Sigmoid colon (tissue), 6 donors: ENCODE measurements at regions not wholly inside any gene's neighbourhood (a gene's known extent, or its start where the extent isn't known, plus 50 kb on each side); places are given as distances from the start of the nearest gene placed in this dataset.
"Not testable (repeated sequence)": the region's sequence is repeated elsewhere in the genome, so short reads cannot be mapped to it uniquely, and the experiment has no call there.

Source experiments
- DNase-seq: peaks from one replicate; pipeline ENCODE4 v3.0.0-alpha.2; 2019
- H3K27ac ChIP-seq, 4 donors: fragments of 200-600 bp; sonication (generic); one replicate each; pipeline ENCODE4 v1.5.1; 2016 to 2019; ENCODE audit warnings: mild to moderate bottlenecking in 1 of 4
- H3K27me3 ChIP-seq, 3 donors: fragments of 200-600 bp; sonication (generic); one replicate each; pipeline ENCODE4 v1.5.1; 2019; ENCODE audit warnings: mild to moderate bottlenecking in 1 of 3
- H3K36me3 ChIP-seq, 4 donors: fragments of 200-600 bp; sonication (generic); one replicate each; pipeline ENCODE4 v1.5.1; 2016 to 2019
- H3K4me1 ChIP-seq, 4 donors: fragments of 200-600 bp; sonication (generic); one replicate each; pipeline ENCODE4 v1.5.1; 2017 to 2019
- H3K4me3 ChIP-seq, 4 donors: fragments of 200-600 bp; sonication (generic); one replicate each; pipeline ENCODE4 v1.5.1; 2017 to 2019; ENCODE audit warnings: mild to moderate bottlenecking in 2 of 4, moderate library complexity in 1 of 4
- H3K9me3 ChIP-seq, 4 donors: fragments of 200-600 bp in 3 of 4; sonication (generic) in 3 of 4; one replicate each; pipeline versions ENCODE4 v1.5.1 to v1.6.1; 2013 to 2019
- CTCF ChIP-seq, 4 experiments: fragments of 450-650 bp in 3 of 4; fragments of 200-600 bp in 1 of 4; IDR thresholded peaks; one replicate each; pipeline ENCODE4 v1.5.1; 2016 to 2019; ENCODE audit warnings: antibody characterized with exemption in 4 of 4, mild to moderate bottlenecking in 3 of 4, moderate library complexity in 2 of 4
- EP300 ChIP-seq, 4 donors: sonication (generic); formaldehyde crosslinking; IDR thresholded peaks; one replicate each; pipeline ENCODE4 v1.6.1; 2017; ENCODE audit warnings: antibody characterized with exemption in 4 of 4
- POLR2A ChIP-seq, 2 donors: fragments of 450-650 bp; IDR thresholded peaks; one replicate each; pipeline ENCODE4 v1.6.1; 2016; ENCODE audit warnings: antibody characterized with exemption in 2 of 2, mild to moderate bottlenecking in 2 of 2, moderate library complexity in 2 of 2
- POLR2AphosphoS5 ChIP-seq, 4 donors: sonication (generic); formaldehyde crosslinking; IDR thresholded peaks; one replicate each; pipeline ENCODE4 v1.6.1; 2017; ENCODE audit warnings: antibody characterized with exemption in 4 of 4
- WGBS, 2 donors: extraction: QIAGEN DNeasy Blood & Tissue Kit; methylation state at CpG; one replicate each; pipeline ENCODE4 v1.1.7; 2013; 5-methylcytosine and 5-hydroxymethylcytosine counted together
- intact Hi-C: fragments of 100-400 bp; cut with DNase I; formaldehyde crosslinking; loops from one replicate; pipeline ENCODE4 v1.15.1; 2023
- donor health status: healthy with polysubstance abuse.
- donor health status: healthy.

GRCh38 chr9:33737811-33738606 is 57.4 kb upstream of the PRSS3 start:
- no peaks in the 10 kb centered on the region for H3K9me3 ChIP-seq
- no peaks in the 10 kb centered on the region for H3K4me1 ChIP-seq
- H3K36me3 ChIP-seq, result no peaks in the 10 kb centered on the region
- WGBS, 2 donors, result 14 to 25% methylated on average over 5 of the region's 5 CpGs
- TF ChIP-seq EP300 (IDR thresholded peaks at IDR 0.05) (no peak), POLR2A (IDR thresholded peaks at IDR 0.05) (no peak), CTCF (IDR thresholded peaks at IDR 0.05) (peak in 2 of 4 experiments; percentile 20 to 22)
- no peak overlapping the region for H3K4me3 ChIP-seq
- no peak for DNase-seq
- no peaks in the 10 kb centered on the region for H3K27me3 ChIP-seq
- intact Hi-C loops, result no loop called here
- H3K27ac ChIP-seq, result no peak overlapping the region

GRCh38 chr9:33739398-33739797 is 56.0 kb upstream of the PRSS3 start:
- no peak overlapping the region for H3K27ac ChIP-seq
- no peaks in the 10 kb centered on the region for H3K36me3 ChIP-seq
- H3K4me3 ChIP-seq, result no peak overlapping the region
- DNase-seq, result no peak
- no peak for TF ChIP-seq CTCF (IDR thresholded peaks at IDR 0.05)
- no peak for TF ChIP-seq POLR2AphosphoS5 (IDR thresholded peaks at IDR 0.05)
- TF ChIP-seq POLR2A (IDR thresholded peaks at IDR 0.05), result no peak
- no peak for TF ChIP-seq EP300 (IDR thresholded peaks at IDR 0.05)
- H3K27me3 ChIP-seq, result no peaks in the 10 kb centered on the region
- H3K4me1 ChIP-seq, result no peaks in the 10 kb centered on the region
- no peaks in the 10 kb centered on the region for H3K9me3 ChIP-seq
- intact Hi-C loops, result no loop called here

- intact Hi-C loops, result no loop called here
- WGBS, 2 donors, result 93 to 98% methylated on average over 1 of the region's 1 CpG
- Histone ChIP-seq H3K9me3 (no peaks in the 10 kb centered on the region), H3K27me3 (no peaks in the 10 kb centered on the region), H3K4me3 (no peak overlapping the region), H3K4me1 (no peaks in the 10 kb centered on the region), H3K27ac (no peak overlapping the region), H3K36me3 (no peaks in the 10 kb centered on the region)
- TF ChIP-seq EP300 (IDR thresholded peaks at IDR 0.05) (no peak), CTCF (IDR thresholded peaks at IDR 0.05) (no peak), POLR2A (IDR thresholded peaks at IDR 0.05) (no peak), POLR2AphosphoS5 (IDR thresholded peaks at IDR 0.05) (no peak)
- DNase-seq, result no peak
Measured at GRCh38 chr9:33740075-33740474, 55.3 kb upstream of the PRSS3 start.

GRCh38 chr9:33740958-33741357 is 54.4 kb upstream of the PRSS3 start:
- H3K27ac ChIP-seq, H3K4me1 ChIP-seq, H3K36me3 ChIP-seq, intact Hi-C loops, DNase-seq, H3K27me3 ChIP-seq, H3K4me3 ChIP-seq, H3K9me3 ChIP-seq: not testable (repeated sequence)
- 45 to 71% methylated on average over 1 of the region's 1 CpG for WGBS, 2 donors

- 38 to 69% methylated on average over 3 of the region's 3 CpGs for WGBS, 2 donors
- H3K27me3 ChIP-seq, result no peaks in the 10 kb centered on the region
- no peaks in the 10 kb centered on the region for H3K9me3 ChIP-seq
- TF ChIP-seq POLR2A (IDR thresholded peaks at IDR 0.05) (no peak), EP300 (IDR thresholded peaks at IDR 0.05) (no peak), POLR2AphosphoS5 (IDR thresholded peaks at IDR 0.05) (no peak), CTCF (IDR thresholded peaks at IDR 0.05) (no peak)
- no peak overlapping the region for H3K4me3 ChIP-seq
- no peak overlapping the region for H3K27ac ChIP-seq
- no peaks in the 10 kb centered on the region for H3K4me1 ChIP-seq
- intact Hi-C loops, result no loop called here
- H3K36me3 ChIP-seq, result no peaks in the 10 kb centered on the region
- DNase-seq, result no peak
Measured at GRCh38 chr9:33742051-33742450, 53.3 kb upstream of the PRSS3 start.
